HEK293 (cell line): ENCODE measurements at regions not wholly inside any gene's neighbourhood (a gene's known extent, or its start where the extent isn't known, plus 50 kb on each side); places are given as distances from the start of the nearest gene placed in this dataset.

Experiments used
- CTCF ChIA-PET: fragments of 350-600 bp; formaldehyde crosslinking; extraction: SDS; loops from one replicate; lab custom pipeline; 2021; ENCODE audit warnings: antibody characterized with exemption; lab: Yijun Ruan, JAX
- POLR2A ChIA-PET: fragments of 300-600 bp; formaldehyde crosslinking; extraction: SDS; loops from one replicate; lab custom pipeline; 2020; ENCODE audit warnings: antibody characterized with exemption, inconsistent platforms; lab: Yijun Ruan, JAX
- H3K27ac ChIP-seq: fragments of 200-500 bp; sonication (Bioruptor generic); 2 replicates; pipeline ENCODE4 v1.5.1; 2014; ENCODE audit warnings: low read depth, low read length, control low read depth, inconsistent platforms; ENCODE audit errors: extremely low read depth
- H3K36me3 ChIP-seq, 2 experiments: fragments of 200-500 bp in 1 of 2; sonication (Bioruptor generic) in 1 of 2; 1 replicate in 1 of 2; 2 replicates in 1 of 2; pipeline ENCODE4 v1.5.1; 2014 to 2017; ENCODE audit warnings: inconsistent platforms in 2 of 2, low read length in 2 of 2; ENCODE audit not compliant: control insufficient read depth in 2 of 2, insufficient read depth in 1 of 2
- H3K4me1 ChIP-seq: fragments of 200-500 bp; sonication (Bioruptor generic); 2 replicates; pipeline ENCODE4 v1.5.1; 2014; ENCODE audit warnings: mild to moderate bottlenecking, low read length, inconsistent platforms; ENCODE audit not compliant: control insufficient read depth, insufficient read depth
- H3K4me3 ChIP-seq: 2 replicates; pipeline ENCODE4 v1.5.1; 2011; ENCODE audit warnings: low read depth, mild to moderate bottlenecking, control low read depth, low read length, moderate library complexity
- H3K9me3 ChIP-seq: fragments of 200-500 bp; sonication (Bioruptor generic); 2 replicates; pipeline ENCODE4 v1.5.1; 2014; ENCODE audit warnings: low read depth, low read length, inconsistent platforms; ENCODE audit not compliant: control insufficient read depth, insufficient read depth
- FEZF1 ChIP-seq: fragments of 450-650 bp; formaldehyde crosslinking; IDR thresholded peaks from 2 replicates; pipeline ENCODE4 v1.5.1; 2016; ENCODE audit warnings: missing biosample characterization, missing genetic modification characterization
- GLIS1 ChIP-seq: fragments of 450-650 bp; formaldehyde crosslinking; IDR thresholded peaks from 2 replicates; pipeline ENCODE4 v1.5.1; 2016; ENCODE audit warnings: missing biosample characterization, missing genetic modification characterization
- KLF1 ChIP-seq: fragments of 450-650 bp; formaldehyde crosslinking; IDR thresholded peaks from 2 replicates; pipeline ENCODE4 v1.5.1; 2016; ENCODE audit warnings: missing biosample characterization, missing genetic modification characterization
- KLF8 ChIP-seq: fragments of 450-650 bp; formaldehyde crosslinking; IDR thresholded peaks from 2 replicates; pipeline ENCODE4 v1.5.1; 2016; ENCODE audit warnings: missing biosample characterization, missing genetic modification characterization
- MYNN ChIP-seq: fragments of 450-650 bp; formaldehyde crosslinking; IDR thresholded peaks from 2 replicates; pipeline ENCODE4 v1.5.1; 2016; ENCODE audit warnings: missing biosample characterization, missing genetic modification characterization, borderline replicate concordance
- SCRT2 ChIP-seq: fragments of 450-650 bp; formaldehyde crosslinking; IDR thresholded peaks from 2 replicates; pipeline ENCODE4 v1.5.1; 2016; ENCODE audit warnings: missing biosample characterization, missing genetic modification characterization
- ZBTB8A ChIP-seq: fragments of 450-650 bp; formaldehyde crosslinking; IDR thresholded peaks from 2 replicates; pipeline ENCODE4 v1.5.1; 2016; ENCODE audit warnings: missing biosample characterization, missing genetic modification characterization
- ZFHX2 ChIP-seq: fragments of 450-650 bp; formaldehyde crosslinking; conservative IDR thresholded peaks from 2 replicates; pipeline ENCODE4 v1.5.1; 2016; ENCODE audit warnings: missing biosample characterization, missing genetic modification characterization
- ZFP37 ChIP-seq: fragments of 450-650 bp; formaldehyde crosslinking; IDR thresholded peaks from 2 replicates; pipeline ENCODE4 v1.5.1; 2016; ENCODE audit warnings: missing biosample characterization, missing genetic modification characterization
- ZNF324 ChIP-seq: fragments of 450-650 bp; formaldehyde crosslinking; IDR thresholded peaks from 2 replicates; pipeline ENCODE4 v1.5.1; 2016; ENCODE audit warnings: missing biosample characterization, missing genetic modification characterization
- ZNF529 ChIP-seq: fragments of 450-650 bp; formaldehyde crosslinking; IDR thresholded peaks from 2 replicates; pipeline ENCODE4 v1.5.1; 2017; ENCODE audit warnings: missing genetic modification characterization, missing biosample characterization; ENCODE audit not compliant: insufficient replicate concordance
- ZNF530 ChIP-seq: fragments of 450-650 bp; formaldehyde crosslinking; IDR thresholded peaks from 2 replicates; pipeline ENCODE4 v1.5.1; 2016; ENCODE audit warnings: low read depth, missing biosample characterization, missing genetic modification characterization
- ZNF548 ChIP-seq: fragments of 450-650 bp; formaldehyde crosslinking; IDR thresholded peaks from 2 replicates; pipeline ENCODE4 v1.5.1; 2016; ENCODE audit warnings: missing biosample characterization, missing genetic modification characterization
- ZNF555 ChIP-seq: fragments of 450-650 bp; formaldehyde crosslinking; conservative IDR thresholded peaks from 2 replicates; pipeline ENCODE4 v1.5.1; 2017; ENCODE audit warnings: missing biosample characterization, mild to moderate bottlenecking, missing genetic modification characterization, inconsistent platforms
- ZNF560 ChIP-seq: fragments of 450-650 bp; formaldehyde crosslinking; IDR thresholded peaks from 2 replicates; pipeline ENCODE4 v1.5.1; 2017; ENCODE audit warnings: missing biosample characterization, missing genetic modification characterization, borderline replicate concordance
- ZNF571 ChIP-seq: fragments of 450-650 bp; formaldehyde crosslinking; IDR thresholded peaks from 2 replicates; pipeline ENCODE4 v1.5.0; 2017; ENCODE audit warnings: missing biosample characterization, missing genetic modification characterization
- ZNF624 ChIP-seq: fragments of 450-650 bp; formaldehyde crosslinking; IDR thresholded peaks from 2 replicates; pipeline ENCODE4 v1.5.1; 2017; ENCODE audit warnings: missing biosample characterization, missing genetic modification characterization
- ZNF626 ChIP-seq: fragments of 450-650 bp; sonication (Bioruptor Pico); formaldehyde crosslinking; IDR thresholded peaks from 2 replicates; pipeline ENCODE4 v1.5.1; 2018; ENCODE audit warnings: missing biosample characterization, missing genetic modification characterization, inconsistent platforms
- ZNF664 ChIP-seq: fragments of 450-650 bp; formaldehyde crosslinking; IDR thresholded peaks from 2 replicates; pipeline ENCODE4 v1.5.1; 2016; ENCODE audit warnings: missing biosample characterization, missing genetic modification characterization
- ZNF830 ChIP-seq: fragments of 450-650 bp; IDR thresholded peaks from 2 replicates; pipeline ENCODE4 v1.5.0; 2018; ENCODE audit warnings: missing biosample characterization, missing genetic modification characterization, low read depth, mild to moderate bottlenecking, moderate library complexity
- TF ChIP-seq, protein P1 (sequence below): fragments of 450-650 bp; formaldehyde crosslinking; IDR thresholded peaks from 2 replicates; pipeline ENCODE4 v1.5.1; 2016; ENCODE audit warnings: missing biosample characterization, missing genetic modification characterization
- TF ChIP-seq, protein P2 (sequence below): fragments of 450-650 bp; formaldehyde crosslinking; IDR thresholded peaks from 2 replicates; pipeline ENCODE4 v1.5.1; 2016; ENCODE audit warnings: missing biosample characterization, missing genetic modification characterization
- TF ChIP-seq, protein P3 (sequence below): fragments of 450-650 bp; formaldehyde crosslinking; IDR thresholded peaks from 2 replicates; pipeline ENCODE4 v1.5.1; 2016; ENCODE audit warnings: missing biosample characterization, missing genetic modification characterization
- TF ChIP-seq, protein P4 (sequence below): fragments of 450-650 bp; formaldehyde crosslinking; IDR thresholded peaks from 2 replicates; pipeline ENCODE4 v1.5.1; 2017; ENCODE audit warnings: missing biosample characterization, missing genetic modification characterization
- TF ChIP-seq, protein P5 (sequence below): fragments of 450-650 bp; formaldehyde crosslinking; IDR thresholded peaks from 2 replicates; pipeline ENCODE4 v1.5.0; 2017; ENCODE audit warnings: missing biosample characterization, missing genetic modification characterization, borderline replicate concordance

DNA sequence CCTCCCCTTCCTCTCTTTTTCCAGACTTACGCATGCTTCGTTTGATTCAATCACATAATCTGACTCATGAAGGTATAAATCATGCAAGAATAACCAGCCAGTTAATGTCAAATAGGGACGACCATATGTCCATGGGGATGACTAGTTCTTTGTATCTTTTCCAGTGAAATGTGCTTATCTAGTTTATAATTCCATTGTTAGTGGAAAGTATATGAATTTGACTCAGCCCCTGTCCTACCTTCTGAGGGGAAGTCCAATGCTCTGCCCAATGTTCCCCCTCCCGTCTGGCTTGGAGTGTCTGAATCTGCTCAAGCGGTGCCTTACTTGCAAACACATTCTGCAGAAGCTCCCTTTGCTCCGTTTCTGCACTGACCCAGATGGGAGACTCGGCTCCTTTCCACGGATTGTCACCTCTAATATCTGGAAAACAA is 55.0 kb upstream of the EPHB3 start:
- Histone ChIP-seq H3K27ac (no peak overlapping the region), H3K4me1 (no peaks in the 10 kb centered on the region), H3K9me3 (no peaks in the 10 kb centered on the region), H3K36me3 (no peaks in the 10 kb centered on the region), H3K4me3 (no peak overlapping the region)
- ChIA-PET CTCF (interaction anchor here (1.1 kb wide), 1 partner anchor 26 kb away, joined by 3 read pairs; no protein-coding TSS in a partner anchor), POLR2A (no interaction called here)
- TF ChIP-seq FEZF1 (no peak), ZNF664 (tag by site-specific recombination) (no peak), ZNF830 (no peak), ZNF530 (tag by site-specific recombination) (no peak), KLF1 (no peak), ZBTB8A (tag by site-specific recombination) (no peak), ZNF324 (no peak), ZNF626 (tag by site-specific recombination) (no peak), ZNF571 (tag by site-specific recombination) (no peak)
- TF ChIP-seq, protein P1, sequence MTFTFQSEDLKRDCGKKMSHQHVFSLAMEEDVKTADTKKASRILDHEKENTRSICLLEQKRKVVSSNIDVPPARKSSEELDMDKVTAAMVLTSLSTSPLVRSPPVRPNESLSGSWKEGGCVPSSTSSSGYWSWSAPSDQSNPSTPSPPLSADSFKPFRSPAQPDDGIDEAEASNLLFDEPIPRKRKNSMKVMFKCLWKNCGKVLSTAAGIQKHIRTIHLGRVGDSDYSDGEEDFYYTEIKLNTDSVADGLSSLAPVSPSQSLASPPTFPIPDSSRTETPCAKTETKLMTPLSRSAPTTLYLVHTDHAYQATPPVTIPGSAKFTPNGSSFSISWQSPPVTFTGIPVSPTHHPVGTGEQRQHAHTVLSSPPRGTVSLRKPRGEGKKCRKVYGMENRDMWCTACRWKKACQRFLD (tag by site-specific recombination), result no peak
- TF ChIP-seq, protein P2, sequence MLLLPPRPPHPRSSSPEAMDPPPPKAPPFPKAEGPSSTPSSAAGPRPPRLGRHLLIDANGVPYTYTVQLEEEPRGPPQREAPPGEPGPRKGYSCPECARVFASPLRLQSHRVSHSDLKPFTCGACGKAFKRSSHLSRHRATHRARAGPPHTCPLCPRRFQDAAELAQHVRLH (tag by site-specific recombination), result no peak
- TF ChIP-seq, protein P3, sequence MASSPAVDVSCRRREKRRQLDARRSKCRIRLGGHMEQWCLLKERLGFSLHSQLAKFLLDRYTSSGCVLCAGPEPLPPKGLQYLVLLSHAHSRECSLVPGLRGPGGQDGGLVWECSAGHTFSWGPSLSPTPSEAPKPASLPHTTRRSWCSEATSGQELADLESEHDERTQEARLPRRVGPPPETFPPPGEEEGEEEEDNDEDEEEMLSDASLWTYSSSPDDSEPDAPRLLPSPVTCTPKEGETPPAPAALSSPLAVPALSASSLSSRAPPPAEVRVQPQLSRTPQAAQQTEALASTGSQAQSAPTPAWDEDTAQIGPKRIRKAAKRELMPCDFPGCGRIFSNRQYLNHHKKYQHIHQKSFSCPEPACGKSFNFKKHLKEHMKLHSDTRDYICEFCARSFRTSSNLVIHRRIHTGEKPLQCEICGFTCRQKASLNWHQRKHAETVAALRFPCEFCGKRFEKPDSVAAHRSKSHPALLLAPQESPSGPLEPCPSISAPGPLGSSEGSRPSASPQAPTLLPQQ (tag by site-specific recombination), result no peak
- TF ChIP-seq, protein P4, sequence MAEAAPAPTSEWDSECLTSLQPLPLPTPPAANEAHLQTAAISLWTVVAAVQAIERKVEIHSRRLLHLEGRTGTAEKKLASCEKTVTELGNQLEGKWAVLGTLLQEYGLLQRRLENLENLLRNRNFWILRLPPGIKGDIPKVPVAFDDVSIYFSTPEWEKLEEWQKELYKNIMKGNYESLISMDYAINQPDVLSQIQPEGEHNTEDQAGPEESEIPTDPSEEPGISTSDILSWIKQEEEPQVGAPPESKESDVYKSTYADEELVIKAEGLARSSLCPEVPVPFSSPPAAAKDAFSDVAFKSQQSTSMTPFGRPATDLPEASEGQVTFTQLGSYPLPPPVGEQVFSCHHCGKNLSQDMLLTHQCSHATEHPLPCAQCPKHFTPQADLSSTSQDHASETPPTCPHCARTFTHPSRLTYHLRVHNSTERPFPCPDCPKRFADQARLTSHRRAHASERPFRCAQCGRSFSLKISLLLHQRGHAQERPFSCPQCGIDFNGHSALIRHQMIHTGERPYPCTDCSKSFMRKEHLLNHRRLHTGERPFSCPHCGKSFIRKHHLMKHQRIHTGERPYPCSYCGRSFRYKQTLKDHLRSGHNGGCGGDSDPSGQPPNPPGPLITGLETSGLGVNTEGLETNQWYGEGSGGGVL, result no peak

DNA sequence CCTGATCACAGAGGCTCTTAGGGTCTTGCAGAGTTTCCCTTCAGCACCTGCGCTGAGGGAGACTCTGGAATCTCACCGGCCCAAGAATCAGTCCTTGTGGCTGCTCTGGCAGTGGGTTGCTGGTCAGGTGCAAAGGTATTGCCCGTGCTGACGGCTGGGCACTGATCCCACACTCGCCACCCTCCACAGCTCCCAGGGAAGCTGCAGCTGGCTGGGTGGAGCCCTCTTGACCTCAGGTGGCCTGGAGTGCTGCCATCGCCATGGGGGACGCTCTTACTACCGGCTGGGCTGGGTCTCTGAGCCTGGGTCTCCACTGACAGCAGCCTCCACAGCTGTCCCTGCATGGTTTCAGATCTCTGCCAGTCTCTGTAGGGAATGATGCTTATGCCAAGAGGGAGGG is 52.6 kb upstream of the EPHB3 start:
- H3K4me1 ChIP-seq, result no peaks in the 10 kb centered on the region; the same call in 1 of the 2 replicates
- H3K9me3 ChIP-seq, result no peaks in the 10 kb centered on the region
- no peak overlapping the region for H3K4me3 ChIP-seq
- H3K36me3 ChIP-seq, result no peaks in the 10 kb centered on the region
- no peak overlapping the region for H3K27ac ChIP-seq
- POLR2A ChIA-PET, result no interaction called here
- CTCF ChIA-PET, result interaction anchor here (0.5 to 0.9 kb wide), 4 partner anchors 13 to 127 kb away, joined by 3 to 4 read pairs (median 3); no protein-coding TSS in a partner anchor
- no peak for TF ChIP-seq ZFP37
- no peak for TF ChIP-seq ZNF830
- TF ChIP-seq, protein P4, result no peak
- no peak for TF ChIP-seq ZNF548
- TF ChIP-seq, protein P3 (tag by site-specific recombination), result no peak
- no peak for TF ChIP-seq ZNF529 (tag by site-specific recombination)
- no peak for TF ChIP-seq MYNN (tag by site-specific recombination)
- TF ChIP-seq ZNF555 (tag by site-specific recombination), result no peak
- no peak for TF ChIP-seq ZFHX2 (tag by site-specific recombination)
- no peak for TF ChIP-seq KLF8 (tag by site-specific recombination)
- no peak for TF ChIP-seq ZNF560 (tag by site-specific recombination)
- no peak for TF ChIP-seq GLIS1 (tag by site-specific recombination)
- TF ChIP-seq ZNF624 (tag by site-specific recombination), result no peak
- TF ChIP-seq, protein P5, sequence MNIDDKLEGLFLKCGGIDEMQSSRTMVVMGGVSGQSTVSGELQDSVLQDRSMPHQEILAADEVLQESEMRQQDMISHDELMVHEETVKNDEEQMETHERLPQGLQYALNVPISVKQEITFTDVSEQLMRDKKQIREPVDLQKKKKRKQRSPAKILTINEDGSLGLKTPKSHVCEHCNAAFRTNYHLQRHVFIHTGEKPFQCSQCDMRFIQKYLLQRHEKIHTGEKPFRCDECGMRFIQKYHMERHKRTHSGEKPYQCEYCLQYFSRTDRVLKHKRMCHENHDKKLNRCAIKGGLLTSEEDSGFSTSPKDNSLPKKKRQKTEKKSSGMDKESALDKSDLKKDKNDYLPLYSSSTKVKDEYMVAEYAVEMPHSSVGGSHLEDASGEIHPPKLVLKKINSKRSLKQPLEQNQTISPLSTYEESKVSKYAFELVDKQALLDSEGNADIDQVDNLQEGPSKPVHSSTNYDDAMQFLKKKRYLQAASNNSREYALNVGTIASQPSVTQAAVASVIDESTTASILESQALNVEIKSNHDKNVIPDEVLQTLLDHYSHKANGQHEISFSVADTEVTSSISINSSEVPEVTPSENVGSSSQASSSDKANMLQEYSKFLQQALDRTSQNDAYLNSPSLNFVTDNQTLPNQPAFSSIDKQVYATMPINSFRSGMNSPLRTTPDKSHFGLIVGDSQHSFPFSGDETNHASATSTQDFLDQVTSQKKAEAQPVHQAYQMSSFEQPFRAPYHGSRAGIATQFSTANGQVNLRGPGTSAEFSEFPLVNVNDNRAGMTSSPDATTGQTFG (tag by site-specific recombination), result no peak
- TF ChIP-seq SCRT2, result no peak
